ENCODE measurements at regions not wholly inside any gene's neighbourhood (a gene's known extent, or its start where the extent isn't known, plus 50 kb on each side); places are given as distances from the start of the nearest gene placed in this dataset.
"Not testable (repeated sequence)": the region's sequence is repeated elsewhere in the genome, so short reads cannot be mapped to it uniquely, and the experiment has no call there.

DNA sequence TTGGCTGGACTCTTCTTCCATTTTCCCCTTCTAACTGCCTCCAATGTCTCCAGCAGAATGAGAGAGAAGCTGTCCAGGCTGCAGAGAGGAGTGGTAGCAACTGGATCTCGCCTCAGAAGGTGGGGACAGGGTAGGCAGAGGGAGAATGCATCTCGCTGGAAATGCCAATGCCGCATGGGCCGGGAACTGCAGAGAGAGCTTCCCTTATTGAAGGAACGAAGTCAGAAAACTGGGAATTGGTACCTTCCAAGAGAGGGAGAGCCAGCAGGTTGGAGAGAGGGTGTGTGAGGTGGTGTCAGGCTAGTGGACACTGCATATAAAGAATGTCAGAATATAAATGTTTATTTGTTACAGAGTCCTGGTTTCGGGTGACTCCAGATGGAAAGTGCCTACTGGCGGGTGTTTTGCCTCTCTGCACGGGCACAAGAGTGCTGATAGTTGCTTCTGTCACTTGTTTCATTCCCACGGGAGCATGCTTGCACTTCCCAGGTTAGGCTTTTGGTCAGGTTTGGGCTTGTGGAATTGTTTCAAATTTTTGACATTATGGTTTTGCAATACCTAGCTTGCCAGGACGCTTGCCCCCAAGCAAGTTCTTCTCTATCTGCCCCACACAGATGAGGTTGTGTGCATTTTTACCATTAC, 156.8 kb upstream of the STS start:
- ATAC-seq (replicated peaks) (no peak), DNase-seq (no peak)
- Mint-ChIP-seq H3K36me3 (peaks cover 7 to 10% of the 10 kb centered on the region in 2 donors), H3K27ac (no peak overlapping the region), H3K4me3 (no peak overlapping the region), H3K9me3 (peaks cover 7 to 12% of the 10 kb centered on the region in 2 donors), H3K27me3 (no peaks in the 10 kb centered on the region), H3K4me1 (no peaks in the 10 kb centered on the region)

- Mint-ChIP-seq H3K27ac (no peak overlapping the region), H3K4me1 (no peaks in the 10 kb centered on the region), H3K27me3 (no peaks in the 10 kb centered on the region), H3K9me3 (peaks cover 6 to 7% of the 10 kb centered on the region in 2 donors), H3K36me3 (peaks cover 6% of the 10 kb centered on the region in 2 donors), H3K4me3 (no peak overlapping the region)
- no peak for DNase-seq
- ATAC-seq (replicated peaks): no peak
Observed at GRCh38 chrX:6989858-6990257, 157.7 kb upstream of the STS start.

DNA sequence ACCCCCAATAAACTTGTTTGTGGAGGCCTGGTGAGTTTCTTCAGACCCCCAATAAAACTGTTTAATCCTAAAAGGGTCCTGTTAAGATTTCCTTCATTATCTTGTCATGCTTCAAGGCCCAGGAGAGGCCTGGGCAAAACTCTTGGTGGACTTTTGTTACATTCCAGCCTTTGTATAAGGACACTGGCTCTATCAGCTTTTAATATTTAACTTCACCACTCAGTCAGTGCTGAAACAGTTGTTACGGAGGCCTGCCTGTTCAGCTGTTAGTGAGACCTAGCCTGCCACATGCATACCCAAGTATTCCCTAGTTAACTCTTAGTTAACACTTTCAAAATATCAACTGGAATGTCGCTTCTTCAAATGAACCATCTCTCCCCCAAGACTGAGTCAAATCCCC, 158.8 kb upstream of the STS start:
- DNase-seq; H3K9me3 Mint-ChIP-seq; ATAC-seq (replicated peaks); H3K36me3 Mint-ChIP-seq; H3K4me3 Mint-ChIP-seq; H3K4me1 Mint-ChIP-seq; H3K27ac Mint-ChIP-seq; H3K27me3 Mint-ChIP-seq: not testable (repeated sequence)

DNA sequence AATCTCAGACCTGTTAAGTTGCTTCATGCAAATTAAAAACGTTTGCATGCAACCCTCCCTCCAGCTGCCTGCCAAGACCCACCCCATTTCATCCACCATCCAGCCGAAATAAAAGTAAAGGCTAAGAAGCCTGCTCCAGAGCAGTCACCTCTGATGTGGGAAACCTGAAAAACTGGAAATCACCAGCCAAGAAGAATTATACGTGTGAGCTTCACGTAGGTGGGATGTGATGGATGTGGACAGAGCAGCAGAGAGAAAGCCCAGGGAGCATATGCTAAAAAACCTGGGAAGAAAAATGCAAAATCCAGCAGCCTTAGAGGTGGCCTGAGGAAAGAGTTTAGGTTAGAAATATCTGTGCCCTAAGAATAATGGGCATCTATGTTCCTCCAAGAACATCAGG, 160.6 kb upstream of the STS start:
- H3K9me3 Mint-ChIP-seq: peaks cover 0 to 8% of the 10 kb centered on the region in 2 donors
- H3K4me3 Mint-ChIP-seq: no peak overlapping the region
- ATAC-seq (replicated peaks) (no peak), DNase-seq (no peak)
- H3K27me3 Mint-ChIP-seq: no peaks in the 10 kb centered on the region
- peaks cover 0 to 8% of the 10 kb centered on the region in 2 donors for H3K36me3 Mint-ChIP-seq
- no peak overlapping the region for H3K27ac Mint-ChIP-seq
- no peaks in the 10 kb centered on the region for H3K4me1 Mint-ChIP-seq

DNA sequence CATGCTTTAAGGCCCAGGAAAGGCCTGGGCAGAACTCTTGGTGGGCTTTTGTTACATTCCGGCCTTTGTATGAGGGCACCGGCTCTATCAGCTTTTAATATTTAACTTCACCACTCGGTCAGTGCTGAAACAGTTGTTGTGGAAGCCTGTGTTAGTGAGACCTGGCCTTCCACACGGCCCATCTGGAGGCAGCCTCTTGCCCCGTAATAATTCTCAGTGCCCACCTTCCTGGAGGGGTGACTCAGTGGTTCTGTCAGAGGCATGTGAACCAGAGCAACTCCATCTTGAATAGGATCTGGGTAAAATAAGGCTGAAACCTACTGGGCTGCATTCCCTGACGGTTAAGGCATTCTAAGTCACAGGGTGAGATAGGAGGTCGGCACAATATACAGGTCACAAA, 162.0 kb upstream of the STS start:
- Mint-ChIP-seq H3K36me3 (peaks cover 0 to 8% of the 10 kb centered on the region in 2 donors), H3K9me3 (peaks cover 0 to 10% of the 10 kb centered on the region in 2 donors), H3K27me3 (no peaks in the 10 kb centered on the region), H3K4me3 (no peak overlapping the region), H3K4me1 (no peaks in the 10 kb centered on the region), H3K27ac (no peak overlapping the region)
- ATAC-seq (replicated peaks): no peak
- no peak for DNase-seq

DNA sequence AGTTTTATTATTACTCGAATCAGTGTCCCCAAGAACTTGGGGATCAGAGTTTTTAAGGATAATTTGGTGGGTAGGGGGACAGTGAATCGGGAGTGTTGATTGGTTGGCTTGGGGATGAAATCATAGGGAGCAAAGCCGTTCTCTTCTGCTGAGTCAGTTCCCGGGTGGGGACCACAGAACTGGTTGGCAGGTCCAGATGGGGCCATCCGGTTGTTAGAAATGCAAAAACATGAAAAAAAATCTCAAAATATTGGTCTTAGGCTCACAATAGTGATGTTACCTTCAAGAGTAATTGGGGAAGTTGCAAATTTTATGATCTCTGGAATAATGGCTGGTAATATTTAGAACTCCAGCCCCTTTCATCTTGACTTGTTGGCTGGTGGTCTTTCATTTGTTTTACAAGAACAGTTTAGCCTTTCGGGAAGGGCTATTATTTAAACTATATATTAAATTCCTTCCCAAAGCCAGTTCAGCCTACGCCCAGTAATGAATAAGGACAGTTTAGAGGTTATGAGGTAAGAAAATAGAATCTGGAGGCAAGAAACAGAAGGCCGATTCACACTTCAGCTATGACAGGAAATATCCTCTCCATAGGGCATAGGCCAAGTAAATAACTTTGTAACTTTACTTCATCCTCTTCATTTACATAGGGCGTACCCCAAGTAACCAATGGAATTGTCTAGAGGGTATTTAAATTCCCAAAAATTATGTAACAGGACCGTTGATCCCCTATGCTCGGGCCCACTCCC, 164.1 kb upstream of the STS start:
- no peaks in the 10 kb centered on the region for H3K4me1 Mint-ChIP-seq
- peaks cover 0 to 10% of the 10 kb centered on the region in 2 donors for H3K9me3 Mint-ChIP-seq
- no peaks in the 10 kb centered on the region for H3K27me3 Mint-ChIP-seq
- DNase-seq (no peak), ATAC-seq (replicated peaks) (no peak)
- H3K36me3 Mint-ChIP-seq: peaks cover 1 to 8% of the 10 kb centered on the region in 2 donors
- no peak overlapping the region for H3K27ac Mint-ChIP-seq
- H3K4me3 Mint-ChIP-seq: no peak overlapping the region

- H3K27me3 Mint-ChIP-seq: no peaks in the 10 kb centered on the region
- no peak for ATAC-seq (replicated peaks)
- peaks cover 0 to 10% of the 10 kb centered on the region in 2 donors for H3K9me3 Mint-ChIP-seq
- DNase-seq: no peak
- H3K4me1 Mint-ChIP-seq: no peaks in the 10 kb centered on the region
- H3K36me3 Mint-ChIP-seq: peaks cover 4 to 11% of the 10 kb centered on the region in 2 donors
- H3K4me3 Mint-ChIP-seq: no peak overlapping the region
- no peak overlapping the region for H3K27ac Mint-ChIP-seq
Observed at GRCh38 chrX:6981718-6982406, 165.7 kb upstream of the STS start.

DNA sequence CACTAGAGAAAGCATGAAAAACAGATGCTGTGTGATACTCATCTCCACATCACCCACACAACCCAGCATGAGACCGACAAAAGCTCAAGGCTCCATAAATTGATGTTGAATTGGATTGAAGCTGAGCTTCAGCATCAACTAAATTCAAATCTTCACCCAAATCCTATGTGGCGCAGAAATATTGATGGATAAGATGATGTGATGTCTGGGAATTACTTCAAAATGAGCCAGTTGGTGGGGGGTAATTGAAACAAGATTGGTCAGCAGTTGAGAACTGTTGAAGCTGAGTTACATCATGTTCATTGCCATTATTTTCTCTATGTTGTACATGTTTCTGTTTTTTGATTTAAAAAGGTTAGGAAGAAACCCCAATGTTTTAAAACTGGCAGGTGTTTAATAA, 166.5 kb upstream of the STS start:
- Mint-ChIP-seq H3K4me3 (no peak overlapping the region), H3K4me1 (no peaks in the 10 kb centered on the region), H3K27me3 (no peaks in the 10 kb centered on the region), H3K27ac (no peak overlapping the region), H3K36me3 (peaks cover 4 to 15% of the 10 kb centered on the region in 2 donors), H3K9me3 (peaks cover 0 to 10% of the 10 kb centered on the region in 2 donors)
- no peak for ATAC-seq (replicated peaks)
- DNase-seq: no peak

- H3K4me1 Mint-ChIP-seq: no peaks in the 10 kb centered on the region
- peaks cover 3 to 6% of the 10 kb centered on the region in 2 donors for H3K9me3 Mint-ChIP-seq
- H3K27ac Mint-ChIP-seq: no peak overlapping the region
- no peak for DNase-seq
- H3K4me3 Mint-ChIP-seq: no peak overlapping the region
- ATAC-seq (replicated peaks): no peak
- peaks cover 2 to 4% of the 10 kb centered on the region in 2 donors for H3K36me3 Mint-ChIP-seq
- H3K27me3 Mint-ChIP-seq: no peaks in the 10 kb centered on the region
Observed at GRCh38 chrX:6968231-6968630, 179.3 kb upstream of the STS start.

DNA sequence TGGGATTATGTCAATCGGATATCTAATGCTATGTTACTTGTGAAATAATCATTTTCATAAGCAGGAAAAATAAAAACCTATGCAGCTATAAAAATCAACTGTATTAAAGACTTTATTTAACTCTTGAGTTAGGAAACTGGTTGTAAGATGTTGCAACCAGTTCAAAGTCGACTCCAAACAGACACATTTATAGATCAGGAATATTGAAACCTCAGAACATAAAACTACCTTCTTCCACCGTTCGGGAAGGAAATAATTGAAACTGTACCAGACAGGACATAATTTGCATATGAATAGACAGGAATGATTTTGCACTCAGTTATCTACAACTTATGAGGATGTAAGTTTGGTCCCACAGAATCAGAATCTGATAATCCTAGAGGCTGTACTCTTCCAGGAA, 181.8 kb upstream of the STS start:
- Mint-ChIP-seq H3K27ac (no peak overlapping the region), H3K27me3 (no peaks in the 10 kb centered on the region), H3K4me1 (no peaks in the 10 kb centered on the region), H3K36me3 (no peaks in the 10 kb centered on the region), H3K9me3 (no peaks in the 10 kb centered on the region), H3K4me3 (no peak overlapping the region)
- DNase-seq (no peak), ATAC-seq (replicated peaks) (no peak)

DNA sequence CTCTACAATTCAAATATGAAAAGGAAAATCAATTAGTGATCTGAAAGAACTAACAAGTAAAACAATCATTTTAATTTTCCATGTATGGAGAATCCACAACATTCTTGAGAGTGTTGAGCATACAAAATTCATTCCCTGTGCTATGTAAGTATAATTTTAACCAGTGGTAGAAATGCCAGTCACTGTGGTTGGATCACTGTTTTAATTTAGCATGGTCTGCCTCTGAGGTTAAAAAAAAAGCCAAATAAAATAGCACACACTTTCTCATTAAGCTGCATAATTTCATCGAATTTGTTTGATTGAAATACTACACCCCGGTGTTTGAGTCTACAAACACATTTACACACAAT, 185.5 kb upstream of the STS start:
- ATAC-seq (replicated peaks) (no peak), DNase-seq (no peak)
- Mint-ChIP-seq H3K36me3 (peaks cover 3 to 12% of the 10 kb centered on the region in 2 donors), H3K9me3 (peaks cover 0 to 7% of the 10 kb centered on the region in 2 donors), H3K4me1 (no peaks in the 10 kb centered on the region), H3K4me3 (no peak overlapping the region), H3K27ac (no peak overlapping the region), H3K27me3 (no peaks in the 10 kb centered on the region)

GRCh38 chrX:6961286-6962005, 186.1 kb upstream of the STS start:
- H3K4me1 Mint-ChIP-seq: no peaks in the 10 kb centered on the region
- no peaks in the 10 kb centered on the region for H3K27me3 Mint-ChIP-seq
- ATAC-seq (replicated peaks) (no peak), DNase-seq (no peak)
- peaks cover 0 to 7% of the 10 kb centered on the region in 2 donors for H3K9me3 Mint-ChIP-seq
- no peak overlapping the region for H3K27ac Mint-ChIP-seq
- no peak overlapping the region for H3K4me3 Mint-ChIP-seq
- peaks cover 3 to 12% of the 10 kb centered on the region in 2 donors for H3K36me3 Mint-ChIP-seq

- H3K4me1 Mint-ChIP-seq: peaks cover 0 to 7% of the 10 kb centered on the region in 2 donors
- H3K27ac Mint-ChIP-seq: no peak overlapping the region
- H3K4me3 Mint-ChIP-seq: no peak overlapping the region
- DNase-seq (no peak), ATAC-seq (replicated peaks) (no peak)
- no peaks in the 10 kb centered on the region for H3K27me3 Mint-ChIP-seq
- peaks cover 3 to 12% of the 10 kb centered on the region in 2 donors for H3K36me3 Mint-ChIP-seq
- H3K9me3 Mint-ChIP-seq: peaks cover 0 to 7% of the 10 kb centered on the region in 2 donors
Observed at GRCh38 chrX:6959006-6959405, 188.5 kb upstream of the STS start.

GRCh38 chrX:6954836-6955235, 192.7 kb upstream of the STS start:
- Mint-ChIP-seq H3K4me1 (peaks cover 0 to 7% of the 10 kb centered on the region in 2 donors), H3K27ac (no peak overlapping the region), H3K27me3 (no peaks in the 10 kb centered on the region), H3K4me3 (no peak overlapping the region), H3K9me3 (peaks cover 5 to 13% of the 10 kb centered on the region in 2 donors), H3K36me3 (peaks cover 2 to 6% of the 10 kb centered on the region in 2 donors)
- no peak for DNase-seq
- ATAC-seq (replicated peaks): no peak

Measured in stimulated activated naive B cell treated with anti-CD40 and anti-IgM and Interleukin-4, amounts not matched to agents 10 μg/mL and 1 μg/mL and 100 μg/mL, for 72 hours (primary cell).